HS-27A (cell line): ENCODE measurements at regions not wholly inside any gene's neighbourhood (a gene's known extent, or its start where the extent isn't known, plus 50 kb on each side); places are given as distances from the start of the nearest gene placed in this dataset.
"Not testable (repeated sequence)": the region's sequence is repeated elsewhere in the genome, so short reads cannot be mapped to it uniquely, and the experiment has no call there.

ENCODE experiments used
- DNase-seq: peaks from one replicate; pipeline ENCODE4 v3.0.0-alpha.2; 2012; ENCODE audit warnings: low read depth, missing footprints

GRCh38 chr11:129729216-129729615 is 86.4 kb upstream of the TMEM45B start:
- DNase-seq = no peak

DNA sequence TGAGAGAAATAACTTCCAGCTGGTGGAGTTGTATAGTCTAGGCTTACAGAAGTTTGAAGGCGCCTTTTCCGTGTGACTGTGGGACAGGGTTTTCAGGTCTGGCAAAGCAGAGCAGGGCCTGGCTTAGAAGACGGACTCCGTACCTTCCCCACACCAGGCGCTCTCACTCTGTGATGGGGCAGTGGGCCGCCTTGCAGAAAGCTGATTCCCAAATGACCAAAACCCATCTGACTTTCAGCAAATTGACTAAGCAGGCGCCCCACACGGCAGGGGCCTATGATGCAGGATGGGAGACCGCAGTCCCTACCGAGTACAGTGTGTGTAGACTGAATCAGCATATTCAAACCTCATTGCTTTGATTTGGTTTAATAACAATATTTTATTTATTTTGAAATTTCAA is 85.8 kb upstream of the TMEM45B start:
- no peak for DNase-seq

DNA sequence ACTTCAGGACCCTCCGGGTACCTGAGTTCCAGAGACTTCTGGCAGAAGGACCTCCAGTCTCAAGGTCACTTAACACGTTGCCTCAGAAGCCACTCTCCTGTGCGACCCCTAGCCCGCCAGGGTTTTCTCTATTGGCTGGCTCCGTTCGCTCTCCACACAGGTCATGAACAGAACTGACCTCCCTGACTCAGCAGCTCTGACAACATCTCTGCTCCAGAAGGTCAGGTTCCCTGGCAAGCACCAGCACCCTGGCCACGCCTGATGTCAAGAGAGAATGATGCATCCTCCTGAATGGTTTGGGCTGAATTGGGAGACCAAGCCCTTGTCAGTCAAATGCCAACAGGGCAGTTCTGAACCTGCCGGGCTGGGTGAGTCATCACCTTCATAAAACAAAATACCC is 84.3 kb upstream of the TMEM45B start:
- DNase-seq = no peak

DNA sequence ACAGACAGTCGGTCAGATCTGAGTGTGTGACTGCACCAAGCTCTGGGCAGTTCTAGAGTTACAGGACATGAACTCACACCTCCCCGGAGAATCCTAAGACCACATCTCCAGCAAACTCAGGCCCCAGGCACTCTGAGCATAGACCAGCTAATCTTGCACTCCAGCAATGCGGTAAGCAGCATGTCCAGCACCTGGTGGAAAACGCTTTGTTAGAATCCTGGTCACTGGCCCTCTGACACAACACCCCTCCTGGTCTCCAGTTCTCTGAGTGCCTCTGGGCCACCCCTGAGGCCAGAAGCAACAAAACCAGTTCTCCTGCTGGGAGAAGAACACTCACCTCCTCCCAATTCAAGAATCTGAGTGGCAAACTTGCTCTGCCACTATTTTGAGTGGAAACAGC is 82.7 kb upstream of the TMEM45B start:
- no peak for DNase-seq

GRCh38 chr11:129733384-129733783 is 82.3 kb upstream of the TMEM45B start:
- no peak for DNase-seq

DNA sequence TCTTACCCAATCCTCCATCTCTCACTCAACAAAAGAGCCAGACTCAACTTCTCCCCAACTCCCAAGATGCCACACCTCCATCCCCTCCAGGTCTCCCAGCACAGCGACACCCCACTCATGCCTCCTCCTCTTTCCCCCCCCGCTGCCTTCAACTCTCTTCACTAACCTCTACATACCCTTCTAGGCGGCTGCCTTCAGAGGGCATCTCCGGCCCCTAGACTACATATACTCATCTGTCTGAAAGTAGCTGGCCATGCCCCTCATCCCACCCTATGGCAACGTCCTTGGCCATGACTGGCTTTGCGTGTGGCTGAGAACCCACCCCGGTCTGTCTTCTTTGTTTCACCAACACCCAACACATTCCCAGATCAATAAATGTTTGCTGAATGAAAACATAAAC is 81.7 kb upstream of the TMEM45B start:
- DNase-seq = no peak

GRCh38 chr11:129734654-129735053 is 81.0 kb upstream of the TMEM45B start:
- DNase-seq = no peak

DNA sequence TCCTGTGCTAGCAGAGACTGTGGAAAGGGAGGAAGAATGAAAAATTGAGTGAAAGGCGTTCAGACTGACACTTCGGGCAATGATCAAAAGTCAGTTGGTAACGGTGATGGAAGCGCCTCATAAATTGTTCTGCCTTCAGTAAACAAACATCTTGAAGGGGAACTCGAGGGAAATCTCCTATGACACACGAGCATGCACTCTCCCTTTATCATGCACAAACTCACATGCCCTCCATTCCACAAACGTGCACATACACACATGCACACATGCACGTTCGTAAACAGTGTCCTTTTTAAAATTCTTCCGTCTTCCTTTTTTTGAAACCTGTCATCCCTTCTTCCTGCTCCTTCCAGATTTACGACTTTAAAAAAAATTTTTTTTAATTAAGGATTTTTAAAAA is 77.8 kb upstream of the TMEM45B start:
- no peak for DNase-seq

DNA sequence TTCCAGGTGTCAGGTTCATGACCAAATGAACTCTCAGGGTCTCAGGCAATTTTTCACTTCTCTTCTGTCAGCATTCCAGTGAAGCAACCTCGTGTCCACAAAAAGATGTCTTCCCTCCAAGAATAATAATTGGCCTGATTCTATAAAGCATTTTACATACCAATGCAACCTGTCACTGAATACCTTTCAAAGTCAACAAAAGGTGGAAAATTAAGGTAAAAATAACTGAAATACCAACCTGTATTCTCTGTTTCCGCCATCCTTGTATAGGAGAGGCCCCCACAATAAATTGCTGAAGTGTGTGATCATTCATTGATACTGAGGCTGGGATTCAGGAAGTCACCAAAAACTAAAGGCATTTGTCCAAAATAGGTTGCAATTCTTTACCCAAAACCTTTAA is 77.4 kb upstream of the TMEM45B start:
- DNase-seq = no peak

DNA sequence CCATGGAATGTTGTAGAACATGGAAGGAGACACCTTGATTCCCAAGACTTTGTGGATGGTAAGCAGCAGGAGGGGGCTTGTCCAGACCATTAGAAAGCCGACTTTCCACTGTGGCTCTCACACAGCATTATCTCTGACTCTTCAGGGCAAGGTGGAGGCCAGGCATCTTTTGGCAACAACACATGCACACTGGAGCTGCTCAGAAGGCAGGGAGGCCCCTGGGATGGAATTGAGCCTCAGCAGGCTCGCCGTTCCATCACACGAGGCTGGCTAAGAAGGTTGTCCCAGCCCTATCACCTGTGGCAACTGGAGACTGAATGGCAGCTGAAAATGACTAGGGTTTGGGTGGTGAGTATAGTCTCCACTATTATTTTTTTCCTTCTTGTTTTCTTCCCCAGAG is 76.3 kb upstream of the TMEM45B start:
- DNase-seq = no peak

- DNase-seq = no peak
These were observed 75.4 kb upstream of the TMEM45B start for GRCh38 chr11:129740125-129740719.

DNA sequence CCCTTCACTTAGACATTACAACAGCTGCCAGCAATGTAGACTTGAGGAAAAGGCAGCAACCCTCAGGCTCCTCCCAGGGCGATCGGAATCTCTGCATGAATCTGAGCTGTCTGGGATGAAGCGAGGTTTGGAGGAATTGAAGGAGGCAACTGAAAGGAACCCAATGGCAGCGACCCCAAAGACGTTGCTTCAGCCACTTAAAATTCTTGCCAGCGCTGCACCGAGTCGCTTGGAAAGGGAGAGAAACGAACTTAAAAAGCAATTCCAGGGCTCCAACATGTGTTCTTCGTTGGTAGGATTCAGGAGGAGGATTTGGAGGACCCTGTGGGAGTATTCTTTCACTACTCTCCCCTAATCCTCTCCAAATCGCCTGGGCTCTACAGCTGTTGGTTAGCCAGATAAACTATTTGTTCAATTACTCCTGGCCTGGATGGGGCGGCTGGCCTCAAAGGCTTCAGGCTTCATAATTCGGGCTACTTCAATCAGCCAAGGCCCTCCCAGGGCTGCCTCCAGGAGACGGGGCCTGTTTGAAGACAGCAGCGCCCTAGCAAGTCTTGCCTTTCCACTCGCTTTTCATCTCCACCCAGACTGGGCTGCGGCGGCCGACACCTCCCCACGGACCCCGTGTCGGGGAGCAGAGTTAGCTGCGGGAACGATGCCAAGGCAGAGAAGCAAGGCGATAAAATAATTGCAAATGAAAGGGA is 72.4 kb upstream of the TMEM45B start:
- DNase-seq = no peak

DNA sequence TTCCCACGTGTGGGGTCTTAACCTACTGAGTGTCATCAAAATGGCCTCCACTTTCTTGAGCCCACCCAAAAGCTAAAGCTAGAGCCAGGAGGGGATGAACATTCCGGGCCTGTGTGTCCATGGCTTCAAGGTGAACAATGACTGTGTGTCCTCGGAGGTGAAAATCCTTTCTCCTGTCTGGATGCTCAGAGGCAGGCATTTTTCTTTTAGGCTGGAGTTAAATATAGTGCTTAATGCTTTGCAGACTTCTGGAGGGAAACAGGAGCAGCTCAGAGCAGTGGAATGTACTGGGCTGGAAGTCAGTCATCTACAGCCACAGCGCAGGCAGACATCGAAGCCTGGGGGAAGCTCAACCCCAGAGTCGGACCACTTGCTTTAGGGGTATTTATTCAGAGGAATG is 68.6 kb upstream of the TMEM45B start:
- no peak for DNase-seq

GRCh38 chr11:129749141-129749540 is 66.5 kb upstream of the TMEM45B start:
- no peak for DNase-seq

GRCh38 chr11:129750343-129751292 is 65.0 kb upstream of the TMEM45B start:
- no peak for DNase-seq

GRCh38 chr11:129751511-129751910 is 64.1 kb upstream of the TMEM45B start:
- no peak for DNase-seq

GRCh38 chr11:129763569-129763968 is 52.1 kb upstream of the TMEM45B start:
- not testable (repeated sequence) for DNase-seq

- not testable (repeated sequence) for DNase-seq
These were observed 51.4 kb upstream of the TMEM45B start for GRCh38 chr11:129764204-129764603.
